Activated CD4-positive, alpha-beta T cell treated with anti-CD3 and anti-CD28 coated beads, Interleukin-2, amount 10 ng/mL, durations not matched to agents 7 days and 5 days (primary cell): ENCODE measurements at regions not wholly inside any gene's neighbourhood (a gene's known extent, or its start where the extent isn't known, plus 50 kb on each side); places are given as distances from the start of the nearest gene placed in this dataset.

ENCODE experiments used
- CTCF ChIA-PET: fragments of 350-600 bp; sonication (Branson Sonifier 250); formaldehyde crosslinking; loops from one replicate; lab custom pipeline; 2021; ENCODE audit warnings: antibody characterized with exemption; lab: Charles Lee
- POLR2A ChIA-PET: fragments of 350-600 bp; sonication (Branson Sonifier 250); formaldehyde crosslinking; loops from one replicate; lab custom pipeline; 2021; ENCODE audit warnings: antibody characterized with exemption; lab: Charles Lee
- DNase-seq: peaks from one replicate; pipeline ENCODE4 v3.0.0-alpha.2; 2020
- H3K27ac Mint-ChIP-seq: one replicate; pipeline ENCODE4 v1.8.0; 2021; ENCODE audit warnings: mild to moderate bottlenecking, moderate library complexity, mixed read lengths
- H3K27me3 Mint-ChIP-seq: one replicate; pipeline ENCODE4 v1.8.0; 2021; ENCODE audit warnings: mixed read lengths
- H3K36me3 Mint-ChIP-seq: one replicate; pipeline ENCODE4 v1.8.0; 2021; ENCODE audit warnings: low read depth, mixed read lengths
- H3K4me1 Mint-ChIP-seq: one replicate; pipeline ENCODE4 v1.8.0; 2021; ENCODE audit warnings: mixed read lengths
- H3K4me3 Mint-ChIP-seq: one replicate; pipeline ENCODE4 v1.8.0; 2021; ENCODE audit warnings: mild to moderate bottlenecking, moderate library complexity, mixed read lengths
- H3K9me3 Mint-ChIP-seq: one replicate; pipeline ENCODE4 v1.8.0; 2021; ENCODE audit warnings: mixed read lengths

- no peak for DNase-seq
- ChIA-PET POLR2A (no interaction called here), CTCF (no interaction called here)
- no peak overlapping the region for H3K27ac Mint-ChIP-seq
- H3K4me1 Mint-ChIP-seq = no peaks in the 10 kb centered on the region
- no peaks in the 10 kb centered on the region for H3K27me3 Mint-ChIP-seq
- H3K9me3 Mint-ChIP-seq = no peaks in the 10 kb centered on the region
- no peak overlapping the region for H3K4me3 Mint-ChIP-seq
- no peaks in the 10 kb centered on the region for H3K36me3 Mint-ChIP-seq
These were observed 241.5 kb upstream of the GCFC2 start for GRCh38 chr2:75952173-75952572.

GRCh38 chr2:75949385-75950030 lies 238.8 kb upstream of the GCFC2 start:
- Mint-ChIP-seq H3K4me1 (no peaks in the 10 kb centered on the region), H3K9me3 (no peaks in the 10 kb centered on the region), H3K4me3 (no peak overlapping the region), H3K36me3 (no peaks in the 10 kb centered on the region), H3K27ac (no peak overlapping the region), H3K27me3 (no peaks in the 10 kb centered on the region)
- DNase-seq = no peak
- CTCF ChIA-PET = no interaction called here
- POLR2A ChIA-PET = no interaction called here

- H3K4me1 Mint-ChIP-seq = no peaks in the 10 kb centered on the region
- POLR2A ChIA-PET = no interaction called here
- no peak overlapping the region for H3K4me3 Mint-ChIP-seq
These were observed 225.6 kb upstream of the GCFC2 start for GRCh38 chr2:75936311-75936710.

GRCh38 chr2:75932996-75933395 lies 222.3 kb upstream of the GCFC2 start:
- POLR2A ChIA-PET = no interaction called here
- H3K27me3 Mint-ChIP-seq = no peaks in the 10 kb centered on the region
- no peak overlapping the region for H3K27ac Mint-ChIP-seq
- no peaks in the 10 kb centered on the region for H3K36me3 Mint-ChIP-seq
- H3K9me3 Mint-ChIP-seq = peaks cover 3% of the 10 kb centered on the region
- no peak overlapping the region for H3K4me3 Mint-ChIP-seq
- no peaks in the 10 kb centered on the region for H3K4me1 Mint-ChIP-seq
- DNase-seq = no peak
- CTCF ChIA-PET = no interaction called here

More at GRCh38 chr2:75936311-75936710, 225.6 kb upstream of the GCFC2 start:
- no peak for DNase-seq
- no peaks in the 10 kb centered on the region for H3K36me3 Mint-ChIP-seq
- CTCF ChIA-PET = no interaction called here
- H3K27me3 Mint-ChIP-seq = no peaks in the 10 kb centered on the region
- H3K27ac Mint-ChIP-seq = no peak overlapping the region
- H3K9me3 Mint-ChIP-seq = peaks cover 12% of the 10 kb centered on the region

GRCh38 chr2:75928093-75928492 lies 217.4 kb upstream of the GCFC2 start:
- Mint-ChIP-seq H3K27me3 (no peaks in the 10 kb centered on the region), H3K27ac (no peak overlapping the region), H3K4me3 (no peak overlapping the region), H3K4me1 (no peaks in the 10 kb centered on the region), H3K9me3 (no peaks in the 10 kb centered on the region), H3K36me3 (no peaks in the 10 kb centered on the region)
- no peak for DNase-seq
- ChIA-PET POLR2A (no interaction called here), CTCF (no interaction called here)

GRCh38 chr2:75925331-75926024 lies 214.8 kb upstream of the GCFC2 start:
- ChIA-PET POLR2A (no interaction called here), CTCF (no interaction called here)
- Mint-ChIP-seq H3K4me1 (no peaks in the 10 kb centered on the region), H3K27me3 (no peaks in the 10 kb centered on the region), H3K9me3 (no peaks in the 10 kb centered on the region), H3K4me3 (no peak overlapping the region), H3K27ac (no peak overlapping the region), H3K36me3 (no peaks in the 10 kb centered on the region)
- DNase-seq = no peak

GRCh38 chr2:75922191-75922590 lies 211.5 kb upstream of the GCFC2 start:
- POLR2A ChIA-PET = no interaction called here
- Mint-ChIP-seq H3K4me3 (no peak overlapping the region), H3K36me3 (no peaks in the 10 kb centered on the region), H3K4me1 (no peaks in the 10 kb centered on the region), H3K27ac (no peak overlapping the region), H3K27me3 (no peaks in the 10 kb centered on the region), H3K9me3 (no peaks in the 10 kb centered on the region)
- CTCF ChIA-PET = no interaction called here
- DNase-seq = no peak

GRCh38 chr2:75920859-75921551 lies 210.3 kb upstream of the GCFC2 start:
- no peak overlapping the region for H3K4me3 Mint-ChIP-seq
- H3K27ac Mint-ChIP-seq = no peak overlapping the region
- ChIA-PET CTCF (no interaction called here), POLR2A (no interaction called here)
- no peaks in the 10 kb centered on the region for H3K36me3 Mint-ChIP-seq
- H3K9me3 Mint-ChIP-seq = no peaks in the 10 kb centered on the region
- H3K4me1 Mint-ChIP-seq = no peaks in the 10 kb centered on the region
- DNase-seq = no peak
- no peaks in the 10 kb centered on the region for H3K27me3 Mint-ChIP-seq

- no peaks in the 10 kb centered on the region for H3K27me3 Mint-ChIP-seq
- POLR2A ChIA-PET = no interaction called here
- H3K36me3 Mint-ChIP-seq = no peaks in the 10 kb centered on the region
- H3K4me3 Mint-ChIP-seq = no peak overlapping the region
- CTCF ChIA-PET = no interaction called here
- no peaks in the 10 kb centered on the region for H3K9me3 Mint-ChIP-seq
- H3K4me1 Mint-ChIP-seq = no peaks in the 10 kb centered on the region
- no peak for DNase-seq
- H3K27ac Mint-ChIP-seq = no peak overlapping the region
These were observed 205.3 kb upstream of the GCFC2 start for GRCh38 chr2:75915851-75916634.

- no peaks in the 10 kb centered on the region for H3K27me3 Mint-ChIP-seq
- no peaks in the 10 kb centered on the region for H3K9me3 Mint-ChIP-seq
- no peak overlapping the region for H3K27ac Mint-ChIP-seq
- H3K4me1 Mint-ChIP-seq = no peaks in the 10 kb centered on the region
- ChIA-PET POLR2A (no interaction called here), CTCF (no interaction called here)
- H3K4me3 Mint-ChIP-seq = no peak overlapping the region
- no peaks in the 10 kb centered on the region for H3K36me3 Mint-ChIP-seq
- no peak for DNase-seq
These were observed 186.2 kb upstream of the GCFC2 start for GRCh38 chr2:75896779-75897366.

GRCh38 chr2:75894170-75894569 lies 183.5 kb upstream of the GCFC2 start:
- CTCF ChIA-PET = no interaction called here

GRCh38 chr2:75892490-75892889 lies 181.8 kb upstream of the GCFC2 start:
- no peak for DNase-seq
- H3K4me1 Mint-ChIP-seq = no peaks in the 10 kb centered on the region
- H3K27me3 Mint-ChIP-seq = no peaks in the 10 kb centered on the region
- POLR2A ChIA-PET = no interaction called here
- no peak overlapping the region for H3K4me3 Mint-ChIP-seq
- CTCF ChIA-PET = no interaction called here
- no peaks in the 10 kb centered on the region for H3K9me3 Mint-ChIP-seq
- no peaks in the 10 kb centered on the region for H3K36me3 Mint-ChIP-seq
- H3K27ac Mint-ChIP-seq = no peak overlapping the region

More at GRCh38 chr2:75894170-75894569, 183.5 kb upstream of the GCFC2 start:
- Mint-ChIP-seq H3K27ac (no peak overlapping the region), H3K4me1 (no peaks in the 10 kb centered on the region), H3K27me3 (no peaks in the 10 kb centered on the region), H3K4me3 (no peak overlapping the region), H3K9me3 (no peaks in the 10 kb centered on the region), H3K36me3 (no peaks in the 10 kb centered on the region)
- POLR2A ChIA-PET = no interaction called here
- no peak for DNase-seq
